ENCODE measurements at regions not wholly inside any gene's neighbourhood (a gene's known extent, or its start where the extent isn't known, plus 50 kb on each side); places are given as distances from the start of the nearest gene placed in this dataset.

GRCh38 chrX:63913719-63914118 is 128.7 kb upstream of the ARHGEF9 start:
- Histone ChIP-seq H3K27ac (no peak overlapping the region), H3K27me3 (no peaks in the 10 kb centered on the region), H3K36me3 (no peaks in the 10 kb centered on the region), H3K4me1 (no peaks in the 10 kb centered on the region), H3K9me3 (no peaks in the 10 kb centered on the region), H3K4me3 (no peak overlapping the region)
- intact Hi-C loops (cut with DNase I) = no loop called here
- no peak for DNase-seq (ENCODE audit: extremely low spot score in 2 of 2)
- TF ChIP-seq POLR2A (IDR thresholded peaks at IDR 0.05) (no peak), CTCF (IDR thresholded peaks at IDR 0.05) (no peak), POLR2AphosphoS5 (IDR thresholded peaks at IDR 0.05; ENCODE audit: insufficient read depth in 1 of 2, low read depth in 1 of 2) (no peak)

GRCh38 chrX:63889001-63889400 is 104.0 kb upstream of the ARHGEF9 start:
- intact Hi-C loops (cut with DNase I) = no loop called here
- no peaks in the 10 kb centered on the region for H3K4me1 ChIP-seq
- DNase-seq (ENCODE audit: extremely low spot score in 2 of 2) = no peak
- peaks cover 7% of the 10 kb centered on the region for H3K9me3 ChIP-seq
- H3K36me3 ChIP-seq = no peaks in the 10 kb centered on the region
- TF ChIP-seq POLR2AphosphoS5 (IDR thresholded peaks at IDR 0.05; ENCODE audit: insufficient read depth in 1 of 2, low read depth in 1 of 2) (no peak), POLR2A (IDR thresholded peaks at IDR 0.05) (no peak), CTCF (IDR thresholded peaks at IDR 0.05) (no peak)
- no peak overlapping the region for H3K4me3 ChIP-seq
- H3K27ac ChIP-seq = no peak overlapping the region
- no peaks in the 10 kb centered on the region for H3K27me3 ChIP-seq

- peak in 1 of 2 donors; percentile 96 for DNase-seq (ENCODE audit: extremely low spot score in 2 of 2)
- TF ChIP-seq CTCF (IDR thresholded peaks at IDR 0.05) = no peak
- no peak for TF ChIP-seq POLR2AphosphoS5 (IDR thresholded peaks at IDR 0.05; ENCODE audit: insufficient read depth in 1 of 2, low read depth in 1 of 2)
- TF ChIP-seq POLR2A (IDR thresholded peaks at IDR 0.05) = no peak
- no peaks in the 10 kb centered on the region for H3K27me3 ChIP-seq
- H3K36me3 ChIP-seq = no peaks in the 10 kb centered on the region
- H3K9me3 ChIP-seq = peaks cover 4% of the 10 kb centered on the region
- H3K4me1 ChIP-seq = no peaks in the 10 kb centered on the region
- intact Hi-C loops (cut with DNase I) = no loop called here
- no peak overlapping the region for H3K4me3 ChIP-seq
- no peak overlapping the region for H3K27ac ChIP-seq
Measured at GRCh38 chrX:63884821-63885790, 100.1 kb upstream of the ARHGEF9 start.

- H3K4me1 ChIP-seq = no peaks in the 10 kb centered on the region
- no peak overlapping the region for H3K27ac ChIP-seq
- TF ChIP-seq POLR2AphosphoS5 (IDR thresholded peaks at IDR 0.05; ENCODE audit: insufficient read depth in 1 of 2, low read depth in 1 of 2) (no peak), CTCF (IDR thresholded peaks at IDR 0.05) (no peak), POLR2A (IDR thresholded peaks at IDR 0.05) (no peak)
- no peak overlapping the region for H3K4me3 ChIP-seq
- intact Hi-C loops (cut with DNase I) = no loop called here
- no peaks in the 10 kb centered on the region for H3K27me3 ChIP-seq
- no peaks in the 10 kb centered on the region for H3K36me3 ChIP-seq
- no peak for DNase-seq (ENCODE audit: extremely low spot score in 2 of 2)
- H3K9me3 ChIP-seq = no peaks in the 10 kb centered on the region
Measured at GRCh38 chrX:63869506-63869905, 84.5 kb upstream of the ARHGEF9 start.

GRCh38 chrX:63855896-63856295 is 70.9 kb upstream of the ARHGEF9 start:
- H3K27ac ChIP-seq = no peak overlapping the region
- no peak for TF ChIP-seq POLR2AphosphoS5 (IDR thresholded peaks at IDR 0.05; ENCODE audit: insufficient read depth in 1 of 2, low read depth in 1 of 2)
- no peak for TF ChIP-seq POLR2A (IDR thresholded peaks at IDR 0.05)
- no peak for TF ChIP-seq CTCF (IDR thresholded peaks at IDR 0.05)
- H3K27me3 ChIP-seq = no peaks in the 10 kb centered on the region
- no peaks in the 10 kb centered on the region for H3K4me1 ChIP-seq
- no peak overlapping the region for H3K4me3 ChIP-seq
- no peaks in the 10 kb centered on the region for H3K36me3 ChIP-seq
- intact Hi-C loops (cut with DNase I) = no loop called here
- DNase-seq (ENCODE audit: extremely low spot score in 2 of 2) = no peak
- H3K9me3 ChIP-seq = no peaks in the 10 kb centered on the region
